Kasumi-1 (cell line): ENCODE measurements at regions not wholly inside any gene's neighbourhood (a gene's known extent, or its start where the extent isn't known, plus 50 kb on each side); places are given as distances from the start of the nearest gene placed in this dataset.
A peak's percentile ranks its signal among the peaks of the same experiment; 100 is the strongest.

ENCODE experiments used
- DNase-seq, 2 experiments: peaks; one replicate each; lab custom pipeline; 2025; lab: John Stamatoyannopoulos, UW

GRCh38 chr10:33657154-33657908, 322.9 kb upstream of the NRP1 start:
- DNase-seq: peak; percentile 26 to 47

DNA sequence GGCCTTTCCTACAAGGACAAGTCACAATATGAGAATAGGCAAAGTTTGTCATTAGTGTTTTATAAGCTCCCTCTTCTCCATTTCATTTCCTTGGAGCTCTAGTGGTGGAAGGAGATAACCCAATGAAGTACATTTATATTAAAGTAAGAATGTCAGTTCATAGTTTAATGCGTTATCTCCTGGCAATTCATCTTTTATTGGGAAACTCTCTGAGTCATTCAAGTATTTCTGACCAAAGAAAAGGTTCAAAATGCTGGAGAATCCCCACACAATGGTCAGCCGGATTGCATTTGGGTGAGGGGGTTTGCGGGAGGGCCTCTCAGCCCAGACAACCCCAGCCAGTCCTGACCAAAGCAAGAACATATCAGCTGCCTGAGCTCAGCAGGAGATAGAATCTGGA, 321.5 kb upstream of the NRP1 start:
- peak in 1 of 2 experiments; percentile 70 for DNase-seq

- peak; percentile 86 to 94 for DNase-seq
Measured at GRCh38 chr10:33655165-33655815, 320.8 kb upstream of the NRP1 start.

DNA sequence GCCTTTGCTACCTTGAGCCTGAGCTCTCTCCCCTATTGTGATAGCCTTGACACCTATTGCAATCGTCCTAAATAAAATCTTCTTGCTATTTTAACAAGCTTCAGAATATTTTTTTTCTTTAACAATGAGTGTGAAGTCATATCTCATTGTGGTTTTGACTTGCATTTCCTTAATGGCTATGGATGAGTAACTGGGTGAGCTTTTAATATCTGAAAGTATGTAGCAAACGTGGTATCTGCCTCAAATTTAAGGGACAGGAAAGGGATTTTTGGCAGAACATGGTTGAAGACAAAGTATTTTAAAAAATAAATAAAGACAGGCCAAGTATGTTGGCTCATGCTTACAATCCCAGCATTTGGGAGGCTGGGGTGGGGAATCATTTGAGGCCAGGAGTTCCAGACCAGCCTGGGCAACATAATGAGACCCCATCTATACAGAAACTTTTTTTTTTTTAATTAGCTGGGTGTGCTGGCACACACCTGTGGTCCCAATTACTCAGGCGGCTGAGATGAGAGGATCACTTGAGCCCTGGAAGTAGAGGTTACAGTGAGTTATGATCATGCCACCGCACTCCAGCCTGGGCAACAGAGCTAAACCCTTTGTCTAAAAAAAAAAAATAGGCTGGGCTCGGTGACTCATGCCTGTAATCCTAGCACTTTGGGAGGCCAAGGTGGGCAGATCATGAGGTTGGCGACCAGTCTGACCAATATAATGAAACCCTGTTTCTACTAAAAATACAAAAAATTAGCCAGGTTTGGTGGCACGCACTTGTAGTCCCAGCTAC, 319.3 kb upstream of the NRP1 start:
- DNase-seq: peak; percentile 60 to 67

DNA sequence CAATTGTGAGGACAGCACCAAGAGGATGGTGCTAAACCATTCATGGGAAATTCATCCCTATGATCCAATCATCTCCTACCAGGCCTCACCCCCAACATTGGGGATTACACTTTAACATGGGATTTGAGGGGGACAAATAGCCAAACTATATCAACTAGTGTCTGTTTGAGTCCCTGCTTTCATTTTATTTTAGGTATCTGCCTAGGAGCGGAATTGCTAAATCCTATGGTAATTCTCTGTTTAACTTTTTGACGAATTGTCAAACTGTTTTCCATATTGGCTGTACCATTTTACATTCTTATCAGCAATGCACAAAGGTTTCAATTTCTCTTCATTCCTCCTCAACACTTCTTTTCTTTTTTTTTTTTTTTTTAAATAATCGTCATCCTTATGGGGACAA, 318.4 kb upstream of the NRP1 start:
- DNase-seq: no peak

- DNase-seq: peak; percentile 89 to 91
Measured at GRCh38 chr10:33650131-33650530, 315.7 kb upstream of the NRP1 start.

GRCh38 chr10:33643042-33643441, 308.6 kb upstream of the NRP1 start:
- no peak for DNase-seq

GRCh38 chr10:33638891-33639290, 304.4 kb upstream of the NRP1 start:
- no peak for DNase-seq

DNA sequence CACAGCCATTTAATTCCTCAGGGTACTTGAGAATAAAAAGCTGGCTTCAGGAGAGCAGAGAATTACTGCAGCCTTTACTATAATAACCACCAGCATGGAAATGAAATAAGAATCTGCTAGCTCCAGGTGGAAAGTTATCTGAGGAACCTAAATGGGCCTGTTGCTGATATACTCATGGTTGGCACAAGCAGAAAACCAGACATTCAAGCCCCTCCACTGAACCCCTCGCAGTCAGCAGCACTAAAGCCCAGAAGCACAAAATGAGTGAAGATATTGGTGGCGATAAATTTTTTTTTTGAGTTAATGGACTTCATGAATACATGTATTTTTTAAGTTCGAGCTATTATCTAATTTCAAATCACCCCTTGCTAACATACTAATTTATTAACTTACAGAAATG, 303.9 kb upstream of the NRP1 start:
- no peak for DNase-seq

DNA sequence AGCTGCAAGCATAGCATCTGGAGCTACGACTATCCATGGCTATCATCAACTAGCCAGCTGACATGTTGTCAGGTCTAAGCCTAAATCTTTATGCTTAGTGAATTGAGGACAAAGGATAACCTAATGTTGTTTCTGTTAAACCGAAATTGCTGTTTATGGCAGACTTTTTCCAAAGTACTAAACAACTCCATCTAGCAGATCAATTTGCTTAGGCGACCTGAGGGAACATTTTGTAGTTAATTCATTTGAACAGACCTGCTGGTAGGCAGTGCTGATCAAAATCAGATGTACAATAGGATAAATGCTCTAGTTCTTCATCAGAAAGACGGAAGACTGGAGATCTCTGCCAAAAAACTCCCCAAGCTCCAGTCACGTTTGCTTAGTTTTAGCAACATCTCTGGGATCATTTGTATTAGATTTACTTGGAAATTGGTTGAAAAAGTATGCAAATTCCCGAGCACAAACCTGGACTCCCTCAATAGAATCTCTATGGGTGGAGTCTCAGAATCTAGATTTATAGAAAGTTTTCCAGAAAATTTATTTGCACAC, 301.6 kb upstream of the NRP1 start:
- DNase-seq: no peak

DNA sequence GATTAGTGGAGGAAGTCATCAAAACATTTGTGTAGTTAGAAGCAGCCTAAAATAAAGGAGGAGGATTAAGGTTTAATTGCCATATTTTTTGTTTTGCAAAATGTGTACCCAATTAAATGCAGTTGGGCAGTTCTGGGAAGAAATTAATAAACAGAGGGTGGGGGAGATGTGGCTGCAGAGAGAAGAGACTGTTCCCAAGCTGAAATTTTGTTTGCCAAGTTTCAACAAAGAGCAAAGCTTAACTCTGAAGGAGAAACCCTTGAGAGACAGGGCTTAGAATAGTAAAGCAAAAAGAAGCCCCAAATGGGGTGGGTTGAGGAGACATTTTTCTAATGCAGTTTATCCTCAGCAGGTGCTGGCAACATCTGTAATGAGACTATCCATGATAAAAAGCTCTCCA, 298.0 kb upstream of the NRP1 start:
- DNase-seq: no peak

DNA sequence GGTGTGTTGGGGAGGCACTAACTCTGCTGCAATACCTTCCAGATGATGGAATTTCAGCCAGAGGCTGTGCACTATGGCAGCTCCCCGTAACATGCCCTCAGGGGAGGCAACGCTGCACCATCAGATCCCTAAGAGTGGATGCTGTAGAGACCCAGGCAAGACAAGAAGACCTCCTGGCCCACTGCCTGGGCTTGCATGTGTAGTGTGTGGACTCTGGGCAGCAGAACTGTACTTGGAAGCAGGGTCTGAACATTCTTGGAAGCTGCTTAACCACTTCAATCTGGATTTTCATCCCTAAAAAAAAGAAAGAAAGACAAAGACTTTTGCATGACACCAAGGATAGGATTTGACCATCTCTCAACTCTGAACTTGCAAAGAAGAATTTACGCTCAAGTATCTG, 297.5 kb upstream of the NRP1 start:
- DNase-seq: no peak

DNA sequence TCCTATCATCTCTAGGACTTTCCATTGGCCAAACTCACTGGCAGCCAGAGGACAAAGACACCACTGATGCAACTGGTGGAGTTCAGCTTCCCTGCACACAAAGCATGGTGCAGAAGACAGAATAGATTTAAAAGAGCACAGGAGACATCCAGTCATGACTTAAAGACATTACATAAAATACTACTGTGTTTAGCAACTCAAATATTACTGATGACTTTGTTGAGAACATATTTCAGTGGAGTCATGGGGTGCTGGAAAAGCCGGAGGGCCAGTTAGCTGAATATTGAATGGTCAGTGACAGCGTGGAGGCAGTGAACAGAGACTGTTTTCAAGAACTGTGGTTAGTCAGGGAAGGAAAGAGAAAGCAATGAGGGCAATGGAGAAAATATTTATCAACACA, 296.3 kb upstream of the NRP1 start:
- DNase-seq: no peak

- DNase-seq: no peak
Measured at GRCh38 chr10:33627611-33628010, 293.1 kb upstream of the NRP1 start.

DNA sequence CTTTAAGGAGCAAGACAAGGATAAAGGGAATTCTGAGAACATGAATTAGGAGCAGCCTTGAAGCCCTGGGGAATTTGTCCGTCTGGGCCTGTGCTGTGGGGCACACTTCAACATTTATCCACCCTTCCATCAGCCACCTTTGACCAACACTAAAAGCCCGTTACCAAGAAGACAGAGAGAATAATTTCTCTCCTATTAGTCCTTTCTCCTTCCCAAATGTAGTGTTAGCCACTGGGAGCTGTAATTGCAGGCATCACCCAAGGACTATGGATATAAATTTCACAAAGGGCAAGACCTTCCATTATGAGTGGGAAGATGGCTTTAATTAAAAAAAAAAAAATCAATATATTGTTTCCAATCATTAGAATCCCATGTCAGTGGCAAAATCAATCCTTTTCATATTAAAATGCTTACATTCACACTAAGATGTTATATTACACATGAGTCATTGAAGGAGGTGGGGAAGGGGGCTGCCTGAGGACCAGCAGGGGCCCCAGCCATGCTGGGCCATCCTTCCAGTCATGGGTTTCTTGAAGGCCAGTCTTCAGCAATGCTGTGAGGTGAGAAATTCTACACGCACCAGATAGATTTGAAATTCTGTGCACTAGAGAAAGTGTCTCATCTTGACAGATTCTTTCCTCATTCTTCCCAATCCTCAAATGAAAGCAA, 292.5 kb upstream of the NRP1 start:
- no peak for DNase-seq

DNA sequence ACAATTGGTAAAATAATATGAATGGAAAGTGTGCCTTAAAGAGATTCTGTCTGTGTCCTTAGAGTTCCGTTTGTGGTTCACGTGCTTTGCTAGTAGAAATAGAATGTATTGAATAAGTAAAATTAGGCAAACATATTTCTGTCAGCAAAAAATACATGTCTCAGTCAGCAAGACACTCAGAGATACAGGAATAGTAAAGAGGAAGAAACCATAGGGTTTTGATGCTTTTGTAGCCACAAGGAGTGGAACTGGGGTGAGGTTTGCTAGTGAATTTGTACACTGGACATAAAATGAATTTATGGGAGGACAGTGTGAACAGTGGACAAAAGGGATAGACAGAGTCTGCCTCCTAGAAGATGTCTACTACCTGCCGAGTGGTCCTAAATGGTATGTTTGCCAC, 289.2 kb upstream of the NRP1 start:
- DNase-seq: no peak

DNA sequence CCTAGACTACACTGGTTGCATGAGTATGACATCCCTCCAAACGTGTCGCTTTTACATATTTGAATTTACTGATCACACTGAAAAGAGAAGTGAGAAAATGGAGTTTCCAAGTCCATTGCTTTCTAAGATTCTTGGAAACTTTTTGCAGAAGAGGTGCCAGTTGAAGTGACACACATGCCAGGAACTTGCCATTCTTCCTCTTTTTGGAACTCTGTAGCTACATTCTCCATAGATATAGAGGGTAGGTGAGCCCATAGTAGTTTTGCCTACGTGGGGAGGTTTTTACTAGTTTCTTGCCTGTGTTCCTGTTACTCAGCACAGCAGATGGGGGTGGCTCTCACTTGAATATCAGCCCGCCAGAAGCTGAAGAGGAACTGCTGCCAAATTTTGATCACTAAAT, 286.6 kb upstream of the NRP1 start:
- peak; percentile 54 to 74 for DNase-seq

GRCh38 chr10:33618196-33618595, 283.7 kb upstream of the NRP1 start:
- peak; percentile 39 to 44 for DNase-seq

DNA sequence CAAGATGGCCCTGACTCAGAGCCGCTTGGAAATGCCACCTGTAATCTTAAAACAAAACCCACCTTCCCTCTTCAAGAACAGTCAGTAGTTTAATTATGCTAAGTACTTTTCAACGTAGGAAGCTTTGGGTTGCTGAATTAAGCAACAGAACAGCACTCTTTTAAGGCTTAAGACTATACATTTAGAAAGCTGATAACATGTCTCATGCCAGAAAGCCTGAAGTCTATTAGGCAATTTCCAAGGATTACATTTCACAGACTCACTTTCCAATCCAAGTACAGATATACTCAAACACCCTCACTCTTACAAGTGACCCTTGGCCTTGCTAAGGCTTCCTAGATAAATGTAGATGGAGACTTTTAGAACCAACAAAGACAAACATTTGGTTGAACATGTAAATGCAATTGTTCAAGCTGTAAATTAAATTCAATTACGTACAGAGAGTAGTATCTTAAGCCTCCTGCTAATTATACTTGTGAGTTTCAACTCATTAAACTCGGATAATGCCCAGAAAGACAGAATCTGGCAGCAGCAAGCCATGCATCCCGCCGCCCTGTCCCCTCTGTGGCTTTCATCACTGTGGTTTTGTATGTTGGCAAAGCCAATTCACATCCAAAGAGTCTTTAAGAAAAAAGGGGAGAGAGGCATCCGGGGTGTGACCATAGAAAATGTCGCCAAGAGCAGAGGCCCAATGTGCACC, 283.1 kb upstream of the NRP1 start:
- DNase-seq: no peak

- no peak for DNase-seq
Measured at GRCh38 chr10:33616956-33617355, 282.5 kb upstream of the NRP1 start.

- peak in 1 of 2 experiments; percentile 17 for DNase-seq
Measured at GRCh38 chr10:33612551-33612950, 278.1 kb upstream of the NRP1 start.
